ENCODE measurements at regions not wholly inside any gene's neighbourhood (a gene's known extent, or its start where the extent isn't known, plus 50 kb on each side); places are given as distances from the start of the nearest gene placed in this dataset.

DNA sequence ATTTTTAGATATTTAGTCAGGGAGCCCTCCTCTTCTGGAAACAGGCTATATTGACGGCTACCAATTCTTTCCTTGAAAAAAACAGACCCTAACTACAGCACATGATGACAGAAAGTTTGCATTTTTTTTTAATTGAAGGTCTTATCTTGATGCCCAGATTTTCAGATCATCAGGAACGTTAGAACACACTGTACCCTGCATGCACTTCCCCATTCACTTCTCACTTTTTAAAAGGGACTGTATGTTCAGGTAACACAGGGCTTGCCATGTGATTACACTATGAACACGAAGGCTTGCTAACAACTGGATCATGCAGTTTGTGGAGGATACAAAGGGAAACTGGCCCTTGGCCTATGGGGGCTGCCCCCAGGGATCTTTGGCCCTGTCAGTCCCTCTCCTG is 92.6 kb downstream of the RPS29 start:
- H2BK20ac ChIP-seq (ENCODE audit: low read depth, low read length, poor library complexity, severe bottlenecking) = no peak overlapping the region
- Mint-ChIP-seq H3K4me3 (no peak overlapping the region), H3K4me1 (peaks cover 6 to 7% of the 10 kb centered on the region in 2 experiments), H3K36me3 (ENCODE audit: insufficient read depth in 1 of 3, low read depth in 3 of 3) (no peaks in the 10 kb centered on the region), H3K27ac (no peak overlapping the region), H3K27me3 (ENCODE audit: low read depth) (no peaks in the 10 kb centered on the region; the same call in 1 of the 2 replicates), H3K9me3 (no peaks in the 10 kb centered on the region)
- H4K20me1 ChIP-seq (ENCODE audit: control insufficient read depth, insufficient read depth, insufficient read length) = no peaks in the 10 kb centered on the region
- H3K9ac ChIP-seq (ENCODE audit: extremely low read depth, insufficient read length, low read length) = no peak overlapping the region
- no peak overlapping the region for H2BK15ac ChIP-seq (ENCODE audit: low read depth, low read length)
- no peak overlapping the region for H4K8ac ChIP-seq (replicated peaks; ENCODE audit: insufficient read length, low read depth, low read length)
- DNase-seq = no peak
- no peaks in the 10 kb centered on the region for H3K27me3 ChIP-seq (ENCODE audit: insufficient read depth, low read length)
- TF ChIP-seq, protein P1, sequence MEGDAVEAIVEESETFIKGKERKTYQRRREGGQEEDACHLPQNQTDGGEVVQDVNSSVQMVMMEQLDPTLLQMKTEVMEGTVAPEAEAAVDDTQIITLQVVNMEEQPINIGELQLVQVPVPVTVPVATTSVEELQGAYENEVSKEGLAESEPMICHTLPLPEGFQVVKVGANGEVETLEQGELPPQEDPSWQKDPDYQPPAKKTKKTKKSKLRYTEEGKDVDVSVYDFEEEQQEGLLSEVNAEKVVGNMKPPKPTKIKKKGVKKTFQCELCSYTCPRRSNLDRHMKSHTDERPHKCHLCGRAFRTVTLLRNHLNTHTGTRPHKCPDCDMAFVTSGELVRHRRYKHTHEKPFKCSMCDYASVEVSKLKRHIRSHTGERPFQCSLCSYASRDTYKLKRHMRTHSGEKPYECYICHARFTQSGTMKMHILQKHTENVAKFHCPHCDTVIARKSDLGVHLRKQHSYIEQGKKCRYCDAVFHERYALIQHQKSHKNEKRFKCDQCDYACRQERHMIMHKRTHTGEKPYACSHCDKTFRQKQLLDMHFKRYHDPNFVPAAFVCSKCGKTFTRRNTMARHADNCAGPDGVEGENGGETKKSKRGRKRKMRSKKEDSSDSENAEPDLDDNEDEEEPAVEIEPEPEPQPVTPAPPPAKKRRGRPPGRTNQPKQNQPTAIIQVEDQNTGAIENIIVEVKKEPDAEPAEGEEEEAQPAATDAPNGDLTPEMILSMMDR (conservative IDR thresholded peaks at IDR 0.05) = no peak
- H3K79me1 ChIP-seq (ENCODE audit: insufficient read depth, low read depth, low read length, poor library complexity, severe bottlenecking) = no peaks in the 10 kb centered on the region
- no peaks in the 10 kb centered on the region for H3K79me2 ChIP-seq (ENCODE audit: insufficient read depth, low read length)
- H3K18ac ChIP-seq (ENCODE audit: insufficient read length, low read depth, low read length) = no peak overlapping the region
- no peak overlapping the region for H2BK12ac ChIP-seq (ENCODE audit: insufficient read length, low read depth, low read length)
- H3T11ph ChIP-seq (ENCODE audit: low read length) = no peak overlapping the region
- no peak overlapping the region for H2BK120ac ChIP-seq (ENCODE audit: low read depth, low read length, poor library complexity, severe bottlenecking)
- no peak overlapping the region for H3K4ac ChIP-seq (ENCODE audit: low read depth, low read length)
- H3K23ac ChIP-seq (ENCODE audit: insufficient read length, low read depth, low read length) = no peak overlapping the region
- H2BK5ac ChIP-seq (ENCODE audit: insufficient read length, low read length) = no peak overlapping the region
- H3K56ac ChIP-seq (ENCODE audit: insufficient read length, low read depth, low read length) = no peak overlapping the region
- no peak overlapping the region for H3K14ac ChIP-seq (ENCODE audit: insufficient read depth, low read length)
- no peak overlapping the region for H4K91ac ChIP-seq (ENCODE audit: insufficient read length, low read depth, low read length)
- no peak overlapping the region for H2AK5ac ChIP-seq (ENCODE audit: insufficient read length, low read length)
- no peaks in the 10 kb centered on the region for H3K4me1 ChIP-seq (ENCODE audit: insufficient read depth, low read length)
- no peaks in the 10 kb centered on the region for H3K9me3 ChIP-seq (ENCODE audit: control insufficient read depth, low read depth, low read length)
- H3K4me2 ChIP-seq (ENCODE audit: insufficient read depth, insufficient read length, low read length) = no peak overlapping the region
- WGBS (ENCODE audit: extremely low coverage, insufficient read length, low lambda C conversion rate) = no CpG with 5 or more reads among the region's 3 CpGs
- H3K27ac ChIP-seq (ENCODE audit: insufficient read length, low read depth, low read length) = no peak overlapping the region
- no peaks in the 10 kb centered on the region for H3K23me2 ChIP-seq (ENCODE audit: insufficient read length, low read depth, low read length, poor library complexity, severe bottlenecking)
- no peak overlapping the region for H2AFZ ChIP-seq (ENCODE audit: low read length)
- H4K5ac ChIP-seq (ENCODE audit: insufficient read length, low read depth, low read length) = no peak overlapping the region

Measured in H9 (cell line).